Neural progenitor cell (in vitro differentiated cells): ENCODE measurements at regions not wholly inside any gene's neighbourhood (a gene's known extent, or its start where the extent isn't known, plus 50 kb on each side); places are given as distances from the start of the nearest gene placed in this dataset.

Experiments used
- EZH2 ChIP-seq: fragments of 200-600 bp; sonication (generic); IDR thresholded peaks from 2 replicates; pipeline ENCODE4 v1.6.1; 2017; ENCODE audit warnings: antibody characterized with exemption, mild to moderate bottlenecking, moderate library complexity
- TF ChIP-seq, protein P1 (sequence below): fragments of 200-600 bp; sonication (generic); IDR thresholded peaks from 2 replicates; pipeline ENCODE4 v1.5.1; 2017; ENCODE audit warnings: antibody characterized with exemption, mild to moderate bottlenecking

GRCh38 chr9:103821115-103821514 lies 273.0 kb upstream of the SMC2 start:
- TF ChIP-seq, protein P1, sequence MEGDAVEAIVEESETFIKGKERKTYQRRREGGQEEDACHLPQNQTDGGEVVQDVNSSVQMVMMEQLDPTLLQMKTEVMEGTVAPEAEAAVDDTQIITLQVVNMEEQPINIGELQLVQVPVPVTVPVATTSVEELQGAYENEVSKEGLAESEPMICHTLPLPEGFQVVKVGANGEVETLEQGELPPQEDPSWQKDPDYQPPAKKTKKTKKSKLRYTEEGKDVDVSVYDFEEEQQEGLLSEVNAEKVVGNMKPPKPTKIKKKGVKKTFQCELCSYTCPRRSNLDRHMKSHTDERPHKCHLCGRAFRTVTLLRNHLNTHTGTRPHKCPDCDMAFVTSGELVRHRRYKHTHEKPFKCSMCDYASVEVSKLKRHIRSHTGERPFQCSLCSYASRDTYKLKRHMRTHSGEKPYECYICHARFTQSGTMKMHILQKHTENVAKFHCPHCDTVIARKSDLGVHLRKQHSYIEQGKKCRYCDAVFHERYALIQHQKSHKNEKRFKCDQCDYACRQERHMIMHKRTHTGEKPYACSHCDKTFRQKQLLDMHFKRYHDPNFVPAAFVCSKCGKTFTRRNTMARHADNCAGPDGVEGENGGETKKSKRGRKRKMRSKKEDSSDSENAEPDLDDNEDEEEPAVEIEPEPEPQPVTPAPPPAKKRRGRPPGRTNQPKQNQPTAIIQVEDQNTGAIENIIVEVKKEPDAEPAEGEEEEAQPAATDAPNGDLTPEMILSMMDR, result no peak
- no peak for TF ChIP-seq EZH2
